ENCODE measurements at regions not wholly inside any gene's neighbourhood (a gene's known extent, or its start where the extent isn't known, plus 50 kb on each side); places are given as distances from the start of the nearest gene placed in this dataset.

DNA sequence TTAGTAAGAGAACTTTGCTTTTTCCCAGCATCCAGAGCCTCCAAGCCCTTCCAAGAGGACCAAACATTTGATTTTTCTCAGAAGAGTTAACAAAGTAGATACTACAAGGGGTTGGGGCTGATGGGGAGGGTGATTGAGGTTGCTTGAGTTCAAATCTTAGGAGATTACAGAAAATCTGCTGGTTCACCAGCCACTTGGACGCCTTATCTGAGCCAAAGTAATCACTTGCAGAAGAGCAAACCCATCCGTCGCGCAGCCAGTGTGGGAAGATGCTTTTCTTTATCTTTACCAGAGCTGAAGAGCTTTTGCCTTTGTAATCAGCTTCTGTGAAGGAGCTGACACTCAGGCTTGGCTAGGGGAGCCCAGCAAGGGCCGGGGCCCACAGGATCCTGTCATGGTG lies 91.9 kb upstream of the CTTNBP2NL start:
- Mint-ChIP-seq H3K9me3 (no peaks in the 10 kb centered on the region), H3K4me1 (no peaks in the 10 kb centered on the region), H3K27ac (no peak overlapping the region), H3K4me3 (no peak overlapping the region), H3K27me3 (peaks cover 32% of the 10 kb centered on the region)
- no peak for DNase-seq
- no peak for ATAC-seq

- ATAC-seq = peak; percentile 26
- Mint-ChIP-seq H3K9me3 (no peaks in the 10 kb centered on the region), H3K4me3 (no peak overlapping the region), H3K27ac (no peak overlapping the region), H3K27me3 (peaks cover 32% of the 10 kb centered on the region), H3K4me1 (no peaks in the 10 kb centered on the region)
- no peak for DNase-seq
These were observed 91.4 kb upstream of the CTTNBP2NL start for GRCh38 chr1:112304612-112305011.

DNA sequence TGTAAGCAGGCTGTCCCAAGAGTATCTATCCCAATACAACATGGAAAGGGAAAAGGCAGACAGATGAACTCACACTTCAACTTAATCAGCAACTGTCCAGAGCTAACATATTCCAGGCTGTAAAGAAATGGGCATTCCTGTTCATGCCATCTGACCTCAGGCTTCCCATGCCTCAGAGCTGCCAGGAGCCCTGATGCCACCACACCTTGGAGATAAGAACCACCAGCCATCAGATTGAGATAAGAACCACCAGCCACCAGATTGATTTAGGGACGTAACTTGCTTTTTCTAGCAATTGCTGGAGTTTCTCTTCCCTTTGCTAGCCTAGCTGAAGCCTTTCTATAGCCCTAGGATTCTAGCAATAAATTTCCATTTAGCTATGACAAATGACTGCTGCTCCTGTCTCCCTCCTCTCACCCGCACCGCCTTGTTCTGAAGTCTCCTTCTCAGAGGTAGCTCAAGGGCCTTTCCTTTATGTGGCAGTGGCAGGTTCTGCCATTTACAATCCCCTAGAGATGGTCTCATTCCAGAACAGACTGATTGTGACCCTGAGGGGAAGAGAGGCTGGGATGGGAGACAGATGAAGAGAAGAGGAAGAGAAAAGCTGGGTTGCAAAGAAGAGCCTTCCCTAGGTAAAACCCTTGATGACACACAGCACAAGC lies 88.0 kb upstream of the CTTNBP2NL start:
- DNase-seq (no peak), ATAC-seq (no peak)
- Mint-ChIP-seq H3K27ac (peak overlapping the region in 1 of 2 donors; percentile 3), H3K4me3 (no peak overlapping the region), H3K4me1 (no peaks in the 10 kb centered on the region), H3K9me3 (no peaks in the 10 kb centered on the region), H3K27me3 (peaks cover 37% of the 10 kb centered on the region)

DNA sequence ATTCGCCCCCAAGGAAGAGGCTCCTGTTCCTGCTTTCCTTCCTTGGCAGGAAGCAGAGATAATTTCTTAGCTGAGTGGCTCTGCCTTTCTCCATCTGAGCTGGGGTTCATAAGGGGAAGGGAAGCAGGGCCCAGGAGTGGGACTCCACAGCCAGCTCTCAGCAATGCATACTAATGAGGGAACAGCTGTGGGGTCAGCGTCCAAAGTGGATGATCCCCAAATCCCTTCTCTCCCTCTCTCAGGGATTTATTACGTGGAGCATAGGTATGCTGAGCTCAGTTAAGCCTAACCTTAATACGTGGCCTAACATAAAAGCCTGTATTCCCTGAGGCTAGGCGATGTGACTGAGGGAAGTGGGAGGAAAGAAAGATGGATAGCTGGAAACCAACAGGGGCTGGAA lies 87.3 kb upstream of the CTTNBP2NL start:
- H3K27ac Mint-ChIP-seq = no peak overlapping the region
- H3K4me3 Mint-ChIP-seq = no peak overlapping the region
- no peak for ATAC-seq
- peaks cover 43% of the 10 kb centered on the region for H3K27me3 Mint-ChIP-seq
- no peaks in the 10 kb centered on the region for H3K9me3 Mint-ChIP-seq
- H3K4me1 Mint-ChIP-seq = no peaks in the 10 kb centered on the region
- no peak for DNase-seq

DNA sequence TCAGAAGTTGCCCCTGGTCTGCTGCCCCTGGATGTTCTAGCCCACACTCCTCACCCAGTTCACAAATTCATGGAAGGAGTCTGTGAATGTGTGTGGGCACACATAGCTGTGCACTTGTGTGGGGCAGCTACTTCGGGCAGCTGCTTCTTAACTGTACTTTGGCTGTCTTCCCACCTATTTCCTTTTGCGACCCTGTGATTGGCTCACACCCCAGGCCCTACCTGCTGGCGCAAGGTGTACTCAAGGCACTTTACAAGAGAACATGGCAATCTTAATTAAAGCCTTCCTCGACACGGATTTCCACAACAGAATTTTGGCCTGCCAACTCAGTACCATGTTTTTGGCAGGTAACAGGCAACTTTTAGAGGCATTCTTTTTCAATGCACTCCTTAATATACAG lies 86.5 kb upstream of the CTTNBP2NL start:
- Mint-ChIP-seq H3K4me1 (no peaks in the 10 kb centered on the region), H3K27me3 (peaks cover 43% of the 10 kb centered on the region), H3K4me3 (no peak overlapping the region), H3K9me3 (no peaks in the 10 kb centered on the region), H3K27ac (no peak overlapping the region)
- no peak for DNase-seq
- ATAC-seq = no peak

GRCh38 chr1:112312315-112312714 lies 83.7 kb upstream of the CTTNBP2NL start:
- no peak for ATAC-seq
- Mint-ChIP-seq H3K27ac (no peak overlapping the region), H3K27me3 (peaks cover 32% of the 10 kb centered on the region), H3K9me3 (no peaks in the 10 kb centered on the region), H3K4me1 (no peaks in the 10 kb centered on the region), H3K4me3 (no peak overlapping the region)
- no peak for DNase-seq

- no peaks in the 10 kb centered on the region for H3K4me1 Mint-ChIP-seq
These were observed 83.1 kb upstream of the CTTNBP2NL start for GRCh38 chr1:112312879-112313278.

DNA sequence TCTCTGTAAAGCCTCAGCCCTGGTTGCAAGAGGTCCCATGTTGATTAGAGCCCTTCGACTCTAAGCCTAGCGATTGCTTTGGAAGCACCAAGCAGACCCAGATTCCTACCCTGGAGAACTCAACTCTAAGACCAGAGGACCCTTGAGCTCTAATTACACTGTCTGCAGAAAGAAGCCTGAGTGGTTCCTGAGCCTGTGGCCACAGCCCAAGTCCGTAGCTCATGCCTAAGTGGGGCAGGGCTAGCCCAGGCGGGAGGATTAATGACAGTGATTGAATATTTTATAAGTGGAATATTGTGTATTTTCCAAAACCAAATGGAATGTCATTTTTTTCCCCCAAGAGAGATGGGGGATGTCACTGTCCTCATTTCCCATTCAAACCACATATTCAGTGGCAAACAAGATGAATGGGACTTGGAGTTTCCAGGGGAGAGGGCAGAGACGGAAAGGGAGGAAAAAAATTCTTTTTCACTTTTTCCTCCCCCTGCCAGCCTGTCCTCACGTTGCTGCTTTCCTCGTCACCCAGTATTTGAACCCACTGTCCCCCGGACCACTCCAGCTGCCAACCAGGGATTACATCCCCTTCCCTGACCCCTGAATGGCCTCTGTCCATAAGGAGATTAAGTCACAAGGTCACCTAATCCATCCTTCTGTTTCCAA lies 79.6 kb upstream of the CTTNBP2NL start:
- Mint-ChIP-seq H3K4me1 (peaks cover 5% of the 10 kb centered on the region), H3K27me3 (peaks cover 16% of the 10 kb centered on the region), H3K4me3 (no peak overlapping the region), H3K27ac (no peak overlapping the region), H3K9me3 (no peaks in the 10 kb centered on the region)
- ATAC-seq (no peak), DNase-seq (no peak)

More at GRCh38 chr1:112312879-112313278, 83.1 kb upstream of the CTTNBP2NL start:
- Mint-ChIP-seq H3K27ac (no peak overlapping the region), H3K9me3 (no peaks in the 10 kb centered on the region), H3K27me3 (peaks cover 26% of the 10 kb centered on the region), H3K4me3 (no peak overlapping the region)
- DNase-seq = no peak
- no peak for ATAC-seq

DNA sequence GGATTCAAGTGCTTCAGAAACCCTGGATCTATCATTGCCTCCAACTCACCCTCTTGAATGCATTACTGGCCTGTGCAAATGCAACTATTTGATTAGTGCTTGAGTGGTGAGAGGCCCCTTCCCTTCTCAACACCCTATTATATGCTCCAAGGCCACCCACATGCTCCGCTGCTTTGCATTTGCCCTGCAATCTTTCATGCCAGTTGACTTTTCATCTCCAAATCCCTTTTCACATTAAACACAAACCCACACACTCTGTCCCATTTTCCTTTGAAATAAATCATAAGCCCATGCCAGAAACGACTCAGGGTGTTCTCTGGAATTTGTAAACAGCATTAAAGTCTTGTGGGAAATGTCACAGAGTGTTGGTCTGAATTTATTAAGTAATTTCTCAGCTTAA lies 78.9 kb upstream of the CTTNBP2NL start:
- no peak overlapping the region for H3K27ac Mint-ChIP-seq
- H3K4me1 Mint-ChIP-seq = peaks cover 5% of the 10 kb centered on the region
- no peak overlapping the region for H3K4me3 Mint-ChIP-seq
- H3K27me3 Mint-ChIP-seq = peaks cover 15% of the 10 kb centered on the region
- H3K9me3 Mint-ChIP-seq = no peaks in the 10 kb centered on the region
- ATAC-seq = no peak
- no peak for DNase-seq

DNA sequence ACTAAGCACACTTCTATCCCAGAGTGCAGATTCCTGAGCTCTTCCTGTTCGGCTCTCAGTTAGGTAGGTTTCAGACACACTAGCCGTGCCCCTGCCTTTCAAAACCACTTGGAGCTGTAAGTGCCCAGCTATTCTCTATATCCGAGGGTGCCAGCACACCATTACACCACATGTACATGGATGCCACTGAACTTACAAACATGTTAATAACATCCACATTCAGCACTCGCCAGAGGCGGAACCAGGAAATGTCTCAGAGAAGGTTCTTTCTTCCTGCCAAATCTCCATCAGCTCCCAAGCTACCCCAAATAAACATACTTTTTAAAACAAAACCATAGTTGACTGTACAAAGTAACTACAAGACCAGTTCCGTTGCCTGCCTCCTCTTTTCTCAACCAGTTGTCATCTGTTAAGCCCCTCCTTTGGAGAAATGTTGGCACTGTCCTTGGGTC lies 78.4 kb upstream of the CTTNBP2NL start:
- DNase-seq (no peak), ATAC-seq (no peak)
- no peaks in the 10 kb centered on the region for H3K9me3 Mint-ChIP-seq
- peaks cover 13% of the 10 kb centered on the region for H3K27me3 Mint-ChIP-seq
- peaks cover 5% of the 10 kb centered on the region for H3K4me1 Mint-ChIP-seq
- H3K4me3 Mint-ChIP-seq = no peak overlapping the region
- H3K27ac Mint-ChIP-seq = peak overlapping the region in 1 of 2 donors; percentile 13

- DNase-seq = no peak
- Mint-ChIP-seq H3K27ac (peak overlapping the region in 1 of 2 donors; percentile 13), H3K4me1 (peaks cover 5% of the 10 kb centered on the region), H3K27me3 (peaks cover 10% of the 10 kb centered on the region), H3K4me3 (no peak overlapping the region), H3K9me3 (no peaks in the 10 kb centered on the region)
- no peak for ATAC-seq
These were observed 77.8 kb upstream of the CTTNBP2NL start for GRCh38 chr1:112318263-112318662.

- ATAC-seq = no peak
- Mint-ChIP-seq H3K4me1 (peaks cover 5% of the 10 kb centered on the region), H3K27ac (no peak overlapping the region), H3K4me3 (no peak overlapping the region), H3K9me3 (no peaks in the 10 kb centered on the region), H3K27me3 (peaks cover 6% of the 10 kb centered on the region)
- no peak for DNase-seq
These were observed 77.2 kb upstream of the CTTNBP2NL start for GRCh38 chr1:112318698-112319370.

DNA sequence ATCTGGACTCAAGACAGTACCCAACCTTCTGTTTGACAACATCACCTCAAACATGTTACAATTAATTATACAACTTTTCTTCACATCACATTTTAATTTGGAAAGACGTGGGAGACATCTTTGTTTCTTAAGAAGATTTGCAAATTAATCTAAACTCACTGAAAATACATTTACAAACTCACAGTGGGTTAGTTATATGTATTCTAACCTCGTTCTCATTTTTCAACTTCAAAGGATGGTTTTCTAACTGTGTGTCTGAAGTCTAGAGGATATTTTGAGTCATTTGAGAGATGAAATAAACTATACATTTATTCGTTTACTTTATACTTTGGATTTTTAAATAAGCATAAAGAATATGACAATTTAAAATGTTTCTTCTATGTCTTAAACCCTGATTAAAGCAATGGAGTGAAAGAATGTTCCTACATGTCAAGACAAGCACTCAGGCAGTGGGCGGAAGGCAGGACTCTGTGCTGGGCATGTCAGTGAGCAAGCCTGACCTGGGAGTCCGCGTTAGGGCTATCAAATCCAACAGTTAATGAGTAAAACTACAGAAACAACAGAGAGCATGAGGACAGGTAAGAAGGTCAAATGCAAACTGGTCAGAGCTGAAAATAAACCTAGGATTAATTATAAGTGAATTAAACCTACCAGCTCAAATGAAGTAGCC lies 76.5 kb upstream of the CTTNBP2NL start:
- DNase-seq (no peak), ATAC-seq (no peak)
- peak overlapping the region in 1 of 2 donors; percentile 77 for H3K27ac Mint-ChIP-seq
- no peaks in the 10 kb centered on the region for H3K9me3 Mint-ChIP-seq
- no peak overlapping the region for H3K4me3 Mint-ChIP-seq
- peaks cover 6% of the 10 kb centered on the region for H3K27me3 Mint-ChIP-seq
- peaks cover 5% of the 10 kb centered on the region for H3K4me1 Mint-ChIP-seq

- Mint-ChIP-seq H3K27me3 (peaks cover 6% of the 10 kb centered on the region), H3K27ac (no peak overlapping the region), H3K9me3 (no peaks in the 10 kb centered on the region), H3K4me1 (peaks cover 5% of the 10 kb centered on the region), H3K4me3 (no peak overlapping the region)
- DNase-seq (no peak), ATAC-seq (no peak)
These were observed 76.0 kb upstream of the CTTNBP2NL start for GRCh38 chr1:112320058-112320457.

GRCh38 chr1:112322018-112322417 lies 74.0 kb upstream of the CTTNBP2NL start:
- ATAC-seq (no peak), DNase-seq (no peak)
- Mint-ChIP-seq H3K27me3 (peaks cover 23% of the 10 kb centered on the region), H3K27ac (peak overlapping the region in 1 of 2 donors; percentile 55), H3K9me3 (no peaks in the 10 kb centered on the region), H3K4me3 (no peak overlapping the region), H3K4me1 (peaks cover 5% of the 10 kb centered on the region)
